GM10266 (cell line): ENCODE measurements at regions not wholly inside any gene's neighbourhood (a gene's known extent, or its start where the extent isn't known, plus 50 kb on each side); places are given as distances from the start of the nearest gene placed in this dataset.

Experiments
- DNase-seq: peaks from one replicate; pipeline ENCODE4 v3.0.0; 2012; ENCODE audit errors: extremely low spot score
- TF ChIP-seq, protein P1 (sequence below): IDR thresholded peaks from 2 replicates; pipeline ENCODE4 v1.5.1; 2012; ENCODE audit warnings: mild to moderate bottlenecking, low read depth; ENCODE audit not compliant: control insufficient read depth, insufficient read depth; ENCODE audit errors: missing control alignments

DNA sequence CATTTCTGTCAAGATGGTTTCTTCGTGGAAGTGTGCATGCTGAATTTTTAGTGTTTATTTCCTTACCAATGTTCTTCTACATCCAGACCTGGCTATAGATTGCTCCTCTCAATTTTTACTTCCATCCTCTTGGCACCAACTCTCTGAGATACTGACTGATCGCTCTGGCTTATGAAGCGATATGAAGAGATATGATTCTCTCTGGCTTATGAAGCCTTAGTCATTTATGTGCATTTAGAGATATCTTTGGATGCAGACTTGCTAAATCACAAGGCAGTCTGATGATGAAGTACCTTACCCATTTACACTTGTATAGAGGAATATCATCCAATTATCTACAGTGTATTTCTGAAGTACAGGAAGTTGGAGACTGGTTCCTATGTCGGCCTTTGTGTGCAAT, 295.4 kb upstream of the STXBP5 start:
- TF ChIP-seq, protein P1, sequence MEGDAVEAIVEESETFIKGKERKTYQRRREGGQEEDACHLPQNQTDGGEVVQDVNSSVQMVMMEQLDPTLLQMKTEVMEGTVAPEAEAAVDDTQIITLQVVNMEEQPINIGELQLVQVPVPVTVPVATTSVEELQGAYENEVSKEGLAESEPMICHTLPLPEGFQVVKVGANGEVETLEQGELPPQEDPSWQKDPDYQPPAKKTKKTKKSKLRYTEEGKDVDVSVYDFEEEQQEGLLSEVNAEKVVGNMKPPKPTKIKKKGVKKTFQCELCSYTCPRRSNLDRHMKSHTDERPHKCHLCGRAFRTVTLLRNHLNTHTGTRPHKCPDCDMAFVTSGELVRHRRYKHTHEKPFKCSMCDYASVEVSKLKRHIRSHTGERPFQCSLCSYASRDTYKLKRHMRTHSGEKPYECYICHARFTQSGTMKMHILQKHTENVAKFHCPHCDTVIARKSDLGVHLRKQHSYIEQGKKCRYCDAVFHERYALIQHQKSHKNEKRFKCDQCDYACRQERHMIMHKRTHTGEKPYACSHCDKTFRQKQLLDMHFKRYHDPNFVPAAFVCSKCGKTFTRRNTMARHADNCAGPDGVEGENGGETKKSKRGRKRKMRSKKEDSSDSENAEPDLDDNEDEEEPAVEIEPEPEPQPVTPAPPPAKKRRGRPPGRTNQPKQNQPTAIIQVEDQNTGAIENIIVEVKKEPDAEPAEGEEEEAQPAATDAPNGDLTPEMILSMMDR = no peak

DNA sequence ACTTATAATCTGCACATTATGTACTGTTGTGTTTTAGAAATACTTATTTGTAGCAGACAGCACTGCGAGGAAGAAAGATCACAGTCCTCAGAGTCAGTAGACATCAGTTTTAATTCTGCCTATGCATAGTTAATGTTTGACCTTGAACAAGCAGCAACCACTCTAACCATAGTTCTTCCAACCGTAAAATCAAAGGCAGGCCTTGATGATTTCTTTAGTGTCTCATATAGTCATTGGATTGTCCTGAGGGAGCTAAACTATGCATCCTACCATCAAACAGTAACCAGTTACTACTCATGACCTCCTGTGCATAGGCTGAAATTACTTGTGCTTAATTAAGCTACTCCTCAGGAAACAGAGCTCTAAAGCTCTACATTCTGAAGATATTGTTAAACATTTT, 294.8 kb upstream of the STXBP5 start:
- DNase-seq = no peak

More for the DNA sequence above, 295.4 kb upstream of the STXBP5 start:
- no peak for DNase-seq

DNA sequence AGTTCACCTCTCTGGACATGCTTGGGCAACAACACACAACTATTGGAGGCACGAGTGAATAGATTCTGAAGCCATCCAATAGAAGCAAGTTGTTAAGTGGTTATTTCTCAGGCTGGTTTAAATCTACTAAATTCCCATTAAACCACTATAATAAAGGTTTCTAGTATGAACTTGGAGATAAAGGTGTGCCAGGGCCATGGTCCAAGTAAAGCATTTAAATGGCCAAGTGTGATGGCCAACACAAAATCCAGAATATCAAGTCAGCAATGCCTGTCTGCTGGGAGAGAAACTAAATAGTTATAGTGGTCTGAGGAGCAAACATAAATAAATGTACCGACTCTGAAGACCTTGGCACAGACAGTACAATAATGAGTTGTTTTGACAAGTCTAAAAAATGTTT, 294.3 kb upstream of the STXBP5 start:
- TF ChIP-seq, protein P1 = no peak
- no peak for DNase-seq

More for the DNA sequence above, 294.8 kb upstream of the STXBP5 start:
- TF ChIP-seq, protein P1 = no peak

DNA sequence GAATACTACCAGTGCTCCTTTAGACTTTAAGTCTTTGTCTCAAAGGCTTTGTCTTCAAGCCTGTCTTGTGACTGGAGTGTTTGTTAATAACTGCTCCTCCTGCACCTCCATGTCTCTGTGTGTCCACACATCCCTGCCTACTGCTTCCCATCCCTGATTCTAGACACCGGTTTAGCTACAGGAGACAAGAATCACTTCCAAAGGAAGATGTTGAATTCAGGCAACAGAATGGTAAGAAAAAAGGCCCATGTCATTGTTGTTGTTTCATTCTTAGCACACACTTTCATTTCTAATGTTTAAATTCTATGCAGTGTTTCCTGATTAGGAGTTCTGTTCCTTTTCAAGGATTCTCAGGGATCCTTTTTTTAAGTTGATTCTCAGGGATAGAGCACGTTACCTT, 293.6 kb upstream of the STXBP5 start:
- no peak for DNase-seq
- TF ChIP-seq, protein P1 = no peak

DNA sequence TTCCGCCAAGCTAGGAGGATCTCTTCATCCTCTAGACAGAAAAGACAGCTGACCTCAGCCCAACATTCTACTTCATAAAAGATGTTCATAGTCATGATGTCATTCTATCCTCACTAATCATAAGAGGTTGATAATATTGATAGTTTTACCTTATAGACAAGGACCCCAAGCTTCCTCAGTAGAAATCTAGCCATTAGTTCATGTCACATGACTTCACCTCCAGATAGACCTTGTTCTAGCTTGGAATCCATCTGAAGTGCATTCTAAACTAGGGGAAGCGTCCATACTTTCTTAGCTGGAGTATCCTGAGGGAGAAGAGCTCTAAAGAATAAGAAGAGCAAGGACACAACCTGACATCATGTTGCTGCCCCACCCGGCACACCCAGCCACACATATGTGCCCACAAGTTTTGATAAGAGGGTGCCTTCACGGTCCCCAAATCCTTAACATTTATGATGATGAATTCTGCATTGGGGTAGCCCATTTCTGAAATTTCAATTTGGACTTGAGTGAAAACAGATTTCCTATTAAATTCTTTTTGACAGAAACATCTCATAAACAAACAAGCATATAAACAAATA, 292.5 kb upstream of the STXBP5 start:
- no peak for DNase-seq
- TF ChIP-seq, protein P1 = no peak

DNA sequence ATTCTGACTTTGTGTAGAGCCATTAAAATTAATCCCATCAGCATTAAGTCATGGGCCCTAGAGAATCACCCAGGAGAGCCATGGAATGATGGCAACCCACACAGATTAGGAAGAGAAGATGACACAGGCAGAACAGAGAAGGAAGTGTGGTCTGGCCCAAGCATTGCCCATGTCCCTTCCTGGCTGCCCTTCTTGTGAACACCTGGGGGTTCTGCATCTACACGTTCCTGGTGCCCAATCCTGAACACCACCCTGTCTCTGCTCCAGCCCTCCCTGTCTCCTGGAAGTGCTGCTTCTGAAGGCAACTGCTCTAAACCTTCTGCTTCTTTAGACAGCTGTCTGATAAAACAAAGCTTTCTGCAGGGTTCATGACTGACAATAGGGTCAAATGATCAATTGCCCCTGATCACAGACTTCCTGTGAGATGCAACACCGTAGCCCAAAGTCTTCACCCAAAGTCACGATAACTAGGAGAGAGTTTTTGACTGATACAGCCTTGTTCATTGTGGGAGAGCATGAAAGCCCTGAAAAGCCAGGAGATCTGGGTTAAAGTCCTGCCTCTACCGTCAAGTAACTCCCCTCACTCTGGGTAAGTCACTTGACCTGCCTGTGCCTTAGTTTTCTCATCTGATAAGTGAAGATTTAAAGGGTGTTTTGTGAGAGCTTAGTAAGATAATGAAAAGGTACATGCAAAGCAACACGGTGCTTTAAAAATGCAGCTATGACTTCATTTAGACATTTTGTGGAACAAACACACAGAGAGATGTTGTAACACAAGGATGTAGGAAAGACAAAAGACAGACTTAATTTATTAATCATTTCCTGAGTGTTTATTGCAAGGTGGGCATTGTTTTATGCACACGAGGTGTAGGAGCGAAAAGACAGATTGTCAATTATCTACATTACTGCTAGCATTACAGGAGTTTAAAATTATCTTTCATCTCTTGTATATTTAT, 291.2 kb upstream of the STXBP5 start:
- DNase-seq = no peak
- TF ChIP-seq, protein P1 = no peak
